Kidney epithelial cell (primary cell): ENCODE measurements at regions not wholly inside any gene's neighbourhood (a gene's known extent, or its start where the extent isn't known, plus 50 kb on each side); places are given as distances from the start of the nearest gene placed in this dataset.

Experiments
- DNase-seq: peaks from one replicate; pipeline ENCODE4 v3.0.0-alpha.2; 2010; ENCODE audit warnings: low read depth
- H3K27me3 ChIP-seq: 2 replicates; pipeline ENCODE4 v1.6.0; 2011; ENCODE audit warnings: low read length; ENCODE audit not compliant: control insufficient read depth, insufficient read depth
- H3K36me3 ChIP-seq: 2 replicates; pipeline ENCODE4 v1.5.1; 2011; ENCODE audit warnings: low read length; ENCODE audit not compliant: control insufficient read depth, insufficient read depth
- H3K4me3 ChIP-seq: 2 replicates; pipeline ENCODE4 v1.5.1; 2011; ENCODE audit warnings: low read depth, mild to moderate bottlenecking, control low read depth, low read length
- TF ChIP-seq, protein P1 (sequence below): IDR thresholded peaks from 2 replicates; pipeline ENCODE4 v1.5.1; 2011; ENCODE audit warnings: mild to moderate bottlenecking, moderate library complexity, low read length, control low read depth, inconsistent platforms; ENCODE audit not compliant: insufficient read depth, poor library complexity, severe bottlenecking

DNA sequence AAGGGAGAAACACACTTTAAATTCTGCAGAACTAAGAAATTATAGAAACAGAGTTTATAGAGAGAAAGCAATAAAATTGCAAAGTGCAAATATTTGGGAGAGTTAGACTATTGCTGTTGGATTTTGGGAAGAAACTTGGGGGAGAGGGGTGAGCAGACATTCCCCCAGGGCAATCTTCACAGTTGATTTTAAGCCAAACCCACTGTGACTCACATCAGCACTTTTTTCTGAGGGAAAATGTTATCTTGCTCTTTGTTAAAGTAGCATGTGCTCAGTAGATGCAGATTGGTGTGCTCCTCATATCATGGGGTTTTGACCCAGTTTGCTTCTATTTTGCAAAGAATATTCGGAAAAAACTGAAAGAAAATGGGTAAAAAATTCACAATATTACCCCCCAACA, 367.6 kb downstream of the CDH11 start:
- TF ChIP-seq, protein P1, sequence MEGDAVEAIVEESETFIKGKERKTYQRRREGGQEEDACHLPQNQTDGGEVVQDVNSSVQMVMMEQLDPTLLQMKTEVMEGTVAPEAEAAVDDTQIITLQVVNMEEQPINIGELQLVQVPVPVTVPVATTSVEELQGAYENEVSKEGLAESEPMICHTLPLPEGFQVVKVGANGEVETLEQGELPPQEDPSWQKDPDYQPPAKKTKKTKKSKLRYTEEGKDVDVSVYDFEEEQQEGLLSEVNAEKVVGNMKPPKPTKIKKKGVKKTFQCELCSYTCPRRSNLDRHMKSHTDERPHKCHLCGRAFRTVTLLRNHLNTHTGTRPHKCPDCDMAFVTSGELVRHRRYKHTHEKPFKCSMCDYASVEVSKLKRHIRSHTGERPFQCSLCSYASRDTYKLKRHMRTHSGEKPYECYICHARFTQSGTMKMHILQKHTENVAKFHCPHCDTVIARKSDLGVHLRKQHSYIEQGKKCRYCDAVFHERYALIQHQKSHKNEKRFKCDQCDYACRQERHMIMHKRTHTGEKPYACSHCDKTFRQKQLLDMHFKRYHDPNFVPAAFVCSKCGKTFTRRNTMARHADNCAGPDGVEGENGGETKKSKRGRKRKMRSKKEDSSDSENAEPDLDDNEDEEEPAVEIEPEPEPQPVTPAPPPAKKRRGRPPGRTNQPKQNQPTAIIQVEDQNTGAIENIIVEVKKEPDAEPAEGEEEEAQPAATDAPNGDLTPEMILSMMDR, result no peak
- Histone ChIP-seq H3K4me3 (no peak overlapping the region), H3K36me3 (no peaks in the 10 kb centered on the region), H3K27me3 (no peaks in the 10 kb centered on the region)
- DNase-seq, result no peak

DNA sequence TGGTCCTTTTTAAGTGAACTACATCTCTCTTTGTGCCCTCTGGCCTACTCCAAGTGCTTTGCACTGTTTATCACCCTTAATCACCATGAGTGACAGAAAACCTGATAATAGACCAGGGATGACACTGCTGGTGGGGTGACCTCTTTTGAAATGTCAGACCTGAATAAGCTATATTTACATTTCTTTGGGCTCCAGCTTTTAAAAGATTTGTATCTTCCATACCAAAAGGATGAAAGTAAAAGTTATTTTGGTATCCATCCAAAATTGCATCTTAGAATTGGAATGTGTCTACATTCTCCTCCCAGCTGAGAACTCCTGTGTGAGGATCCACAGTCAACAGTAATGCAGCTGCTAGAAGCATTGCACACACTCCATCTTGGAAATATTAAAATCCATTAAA, 370.0 kb downstream of the CDH11 start:
- H3K36me3 ChIP-seq, result no peaks in the 10 kb centered on the region
- H3K27me3 ChIP-seq, result no peaks in the 10 kb centered on the region
- no peak for DNase-seq
- no peak overlapping the region for H3K4me3 ChIP-seq
- TF ChIP-seq, protein P1, result no peak

DNA sequence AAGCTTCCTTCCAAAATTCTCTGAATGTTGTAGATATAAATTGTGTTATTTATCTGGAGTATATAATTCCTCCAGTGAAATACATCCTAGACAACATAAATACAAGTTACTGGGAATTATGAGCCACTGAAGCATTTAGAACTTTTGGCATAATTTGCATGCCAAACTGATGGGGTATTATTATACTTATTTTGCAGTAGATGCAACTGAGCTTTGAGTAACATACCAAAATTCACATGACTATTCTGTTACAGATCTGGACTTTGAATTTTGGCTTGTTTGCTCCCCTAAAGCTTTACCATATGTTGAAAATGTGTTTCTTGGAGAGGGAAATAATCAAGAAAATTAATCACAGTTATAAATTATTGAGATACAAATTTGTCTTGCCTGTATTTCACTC, 372.5 kb downstream of the CDH11 start:
- H3K27me3 ChIP-seq, result no peaks in the 10 kb centered on the region
- TF ChIP-seq, protein P1, result no peak

DNA sequence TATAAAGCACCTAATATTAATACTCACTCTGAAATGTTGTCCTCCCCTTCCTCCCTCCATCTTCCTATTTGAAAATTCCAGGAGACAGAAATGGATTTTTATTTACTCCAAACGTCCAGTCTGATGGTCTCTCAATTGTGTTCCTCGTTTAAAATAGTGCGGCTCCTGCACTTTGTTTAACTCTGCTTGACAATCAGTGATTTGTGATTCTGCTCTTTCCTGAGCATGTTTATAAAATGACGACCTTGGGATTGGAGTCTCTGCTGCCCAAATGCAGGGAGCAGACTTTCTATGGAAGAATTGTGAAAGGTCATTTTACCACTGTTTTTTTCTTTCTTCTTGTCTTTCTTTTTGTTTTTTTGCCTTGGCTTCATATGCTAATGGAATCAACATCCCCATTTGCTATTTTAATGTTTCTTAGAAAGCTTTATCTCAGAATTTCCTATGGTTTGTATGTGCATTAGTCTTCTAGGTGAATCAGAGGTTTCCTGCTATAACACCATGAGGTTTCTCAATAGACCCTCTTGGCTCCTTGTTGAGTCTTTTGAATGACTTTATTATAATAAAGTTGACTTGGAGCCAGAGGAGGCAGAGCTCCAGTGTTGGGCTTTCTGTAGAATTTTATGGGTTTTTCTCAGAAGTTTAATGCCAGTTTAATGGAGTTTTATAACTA, 376.5 kb downstream of the CDH11 start:
- no peaks in the 10 kb centered on the region for H3K27me3 ChIP-seq
- no peak overlapping the region for H3K4me3 ChIP-seq
- no peak for DNase-seq
- TF ChIP-seq, protein P1, result no peak
- no peaks in the 10 kb centered on the region for H3K36me3 ChIP-seq

More for the DNA sequence above, 372.5 kb downstream of the CDH11 start:
- no peak overlapping the region for H3K4me3 ChIP-seq
- H3K36me3 ChIP-seq, result no peaks in the 10 kb centered on the region
- no peak for DNase-seq

DNA sequence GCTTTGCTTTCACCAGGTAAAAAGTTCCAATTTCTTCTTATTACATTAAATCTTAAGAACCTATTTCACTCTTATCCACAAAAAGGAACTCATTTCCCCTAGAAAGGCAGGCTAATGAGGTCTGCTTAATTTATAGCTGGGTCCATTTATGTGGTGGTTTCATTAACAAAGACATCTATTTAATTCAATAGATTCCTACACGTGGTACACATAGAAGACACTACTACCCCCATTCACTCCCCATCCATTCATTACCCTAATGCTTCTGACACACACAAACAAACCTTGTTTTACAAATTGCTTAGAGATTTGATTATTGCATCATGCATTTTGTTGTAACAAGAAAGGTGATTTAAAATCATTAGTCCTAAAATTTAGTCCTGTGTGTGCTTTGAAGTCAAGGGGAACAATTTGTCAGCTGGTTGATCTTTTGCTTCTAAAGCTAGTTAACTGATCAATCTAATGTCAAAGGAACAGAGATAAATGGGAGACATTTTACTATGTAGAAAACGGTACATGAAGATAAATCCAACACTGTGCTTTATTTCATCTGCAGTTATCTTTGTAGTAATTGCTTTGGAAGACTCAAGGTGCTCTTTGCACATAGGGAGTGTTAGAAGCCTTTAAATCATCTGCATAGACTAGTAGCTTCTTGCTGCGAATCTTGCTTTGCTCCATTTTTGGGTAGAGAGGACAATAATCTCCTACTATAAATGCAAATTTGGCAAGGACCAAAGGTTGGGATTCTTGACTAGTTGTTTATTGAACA, 379.2 kb downstream of the CDH11 start:
- no peak overlapping the region for H3K4me3 ChIP-seq
- H3K36me3 ChIP-seq, result no peaks in the 10 kb centered on the region
- TF ChIP-seq, protein P1, result no peak
- DNase-seq, result no peak
- no peaks in the 10 kb centered on the region for H3K27me3 ChIP-seq
